HepG2 (cell line): ENCODE measurements at regions not wholly inside any gene's neighbourhood (a gene's known extent, or its start where the extent isn't known, plus 50 kb on each side); places are given as distances from the start of the nearest gene placed in this dataset.

Source experiments
- BORCS8-MEF2B ChIP-seq: sonication (generic); formaldehyde crosslinking; IDR thresholded peaks from 2 replicates; pipeline ENCODE4 v1.8.0; 2022; ENCODE audit warnings: mild to moderate bottlenecking, missing genetic modification reagents
- CCAR2 ChIP-seq: fragments of 200-400 bp; formaldehyde crosslinking; optimal IDR thresholded peaks from 2 replicates; pipeline ENCODE3; 2018; ENCODE audit warnings: low read depth, mild to moderate bottlenecking, low read length, moderate library complexity
- ETV5 ChIP-seq: IDR thresholded peaks from 2 replicates; pipeline ENCODE4 v1.6.1; 2018; ENCODE audit warnings: missing biosample characterization, missing genetic modification reagents, inconsistent platforms, borderline replicate concordance
- HCFC1 ChIP-seq: fragments of 150-350 bp; IDR thresholded peaks from 2 replicates; pipeline ENCODE4 v1.6.1; 2014; ENCODE audit warnings: low read depth, low read length
- HMG20B ChIP-seq: conservative IDR thresholded peaks from 2 replicates; pipeline ENCODE4 v1.6.1; 2016; ENCODE audit warnings: missing genetic modification reagents, missing compliant biosample characterization
- NCOA2 ChIP-seq: sonication (generic); formaldehyde crosslinking; IDR thresholded peaks from 2 replicates; pipeline ENCODE4 v1.8.0; 2022; ENCODE audit warnings: inconsistent platforms
- NFIB ChIP-seq: sonication (generic); formaldehyde crosslinking; IDR thresholded peaks from 2 replicates; pipeline ENCODE4 v1.9.0; 2021; ENCODE audit warnings: missing genetic modification reagents, mild to moderate bottlenecking, borderline replicate concordance
- NR2C2 ChIP-seq: sonication (generic); formaldehyde crosslinking; IDR thresholded peaks from 2 replicates; pipeline ENCODE4 v1.4.0; 2020; ENCODE audit warnings: missing genetic modification reagents, mild to moderate bottlenecking, moderate library complexity, borderline replicate concordance
- SNAPC2 ChIP-seq: sonication (generic); formaldehyde crosslinking; IDR thresholded peaks from 2 replicates; pipeline ENCODE4 v1.8.1; 2022; ENCODE audit warnings: mild to moderate bottlenecking, missing genetic modification reagents
- SOX13 ChIP-seq, 3 experiments: fragments of 450-650 bp in 1 of 3; sonication (generic) in 1 of 3; formaldehyde crosslinking in 1 of 3; IDR thresholded peaks in 2 of 3; conservative IDR thresholded peaks in 1 of 3; 2 replicates each; pipeline versions ENCODE4 v1.5.0 to v1.6.1; 2016 to 2020; ENCODE audit warnings: antibody characterized with exemption in 1 of 3, mild to moderate bottlenecking in 1 of 3, missing compliant biosample characterization in 1 of 3, missing genetic modification reagents in 1 of 3, moderate library complexity in 1 of 3
- WIZ ChIP-seq: sonication (generic); formaldehyde crosslinking; IDR thresholded peaks from 2 replicates; pipeline ENCODE4 v1.5.1; 2020; ENCODE audit warnings: mild to moderate bottlenecking, missing genetic modification reagents
- ZNF101 ChIP-seq: sonication (generic); formaldehyde crosslinking; IDR thresholded peaks from 2 replicates; pipeline ENCODE4 v1.4.0; 2020; ENCODE audit warnings: mild to moderate bottlenecking, low read depth, missing genetic modification reagents, borderline replicate concordance
- ZNF12 ChIP-seq: sonication (generic); formaldehyde crosslinking; IDR thresholded peaks from 2 replicates; pipeline ENCODE4 v1.5.0; 2020; ENCODE audit warnings: missing genetic modification reagents
- ZNF337 ChIP-seq: sonication (generic); formaldehyde crosslinking; IDR thresholded peaks from 2 replicates; pipeline ENCODE4 v1.5.1; 2020; ENCODE audit warnings: missing genetic modification reagents, low read depth, mild to moderate bottlenecking, borderline replicate concordance
- ZNF841 ChIP-seq: sonication (generic); formaldehyde crosslinking; IDR thresholded peaks from 2 replicates; pipeline ENCODE4 v1.8.1; 2023; ENCODE audit warnings: missing genetic modification reagents, borderline replicate concordance
- TF ChIP-seq, protein P1 (sequence below): sonication (generic); formaldehyde crosslinking; IDR thresholded peaks from 2 replicates; pipeline ENCODE4 v1.8.1; 2023; ENCODE audit warnings: mild to moderate bottlenecking, missing genetic modification reagents
- TF ChIP-seq, protein P2 (sequence below), 2 experiments: sonication (generic) in 1 of 2; formaldehyde crosslinking in 1 of 2; IDR thresholded peaks; 2 replicates each; pipeline versions ENCODE4 v1.4.0 to v1.6.1; 2018 to 2020; ENCODE audit warnings: missing genetic modification reagents in 2 of 2, borderline replicate concordance in 1 of 2, low read depth in 1 of 2, mild to moderate bottlenecking in 1 of 2, missing biosample characterization in 1 of 2
- TF ChIP-seq, protein P3 (sequence below): sonication (generic); formaldehyde crosslinking; conservative IDR thresholded peaks from 2 replicates; pipeline ENCODE4 v1.4.0; 2020; ENCODE audit warnings: mild to moderate bottlenecking, missing genetic modification reagents, moderate library complexity
- TF ChIP-seq, protein P4 (sequence below): sonication (generic); formaldehyde crosslinking; conservative IDR thresholded peaks from 2 replicates; pipeline ENCODE4 v1.5.0; 2020; ENCODE audit warnings: missing genetic modification reagents

DNA sequence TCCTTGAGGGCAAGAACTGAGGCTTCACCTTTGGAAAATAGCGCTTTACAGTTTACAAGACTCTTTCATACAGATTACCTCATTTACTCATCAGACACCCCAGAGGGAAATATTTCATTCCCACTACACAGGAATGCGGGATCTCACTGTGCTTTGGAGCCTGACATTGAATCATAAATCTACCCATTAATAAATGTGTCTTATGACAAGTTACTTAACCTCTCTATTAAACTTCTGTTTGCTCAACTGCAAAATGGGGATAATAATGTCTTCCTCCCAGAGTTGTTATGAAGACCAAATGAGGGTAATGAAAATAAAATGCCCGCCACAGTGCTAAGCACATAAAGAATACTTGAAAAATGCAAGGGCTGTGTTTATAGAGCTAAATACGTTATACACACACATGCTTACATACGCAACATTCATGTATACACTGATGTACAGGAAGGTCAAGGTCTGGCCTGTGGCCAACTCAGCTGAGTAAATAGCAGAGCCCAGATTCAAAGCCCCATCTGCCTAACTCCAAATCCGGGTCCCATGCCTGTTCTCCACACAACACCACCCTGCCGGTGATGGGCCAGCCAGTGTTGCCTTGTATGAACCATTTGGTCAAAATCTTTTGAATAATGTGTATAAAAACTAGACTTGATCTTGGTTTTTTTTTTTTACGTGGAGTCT lies 56.6 kb upstream of the CALM2 start (continued):
- TF ChIP-seq ETV5 (CRISPR knock-in tag) (peak; percentile 37; the same call in 1 of the 2 replicates), ZNF841 (CRISPR knock-in tag) (no peak), NR2C2 (0 out of 2 replicates have a peak, but pooled peaks have one; percentile 29), CCAR2 (no peak), NCOA2 (CRISPR knock-in tag) (peak; percentile 51), WIZ (no peak), SOX13 (IDR thresholded peaks at IDR 0.05) (no peak), SOX13 (CRISPR knock-in tag; conservative IDR thresholded peaks at IDR 0.05 in 1 of 2, IDR thresholded peaks at IDR 0.05 in 1 of 2) (peak in 1 of 2 experiments; percentile 70; a peak in 2 of 4 replicates), HCFC1 (no peak), BORCS8-MEF2B (CRISPR knock-in tag) (0 out of 2 replicates have a peak, but pooled peaks have one; percentile 39), ZNF337 (no peak), SNAPC2 (CRISPR knock-in tag) (no peak), ZNF101 (CRISPR knock-in tag) (no peak), NFIB (no peak), HMG20B (no peak), ZNF12 (peak; percentile 46; the same call in 1 of the 2 replicates)
- TF ChIP-seq, protein P1, sequence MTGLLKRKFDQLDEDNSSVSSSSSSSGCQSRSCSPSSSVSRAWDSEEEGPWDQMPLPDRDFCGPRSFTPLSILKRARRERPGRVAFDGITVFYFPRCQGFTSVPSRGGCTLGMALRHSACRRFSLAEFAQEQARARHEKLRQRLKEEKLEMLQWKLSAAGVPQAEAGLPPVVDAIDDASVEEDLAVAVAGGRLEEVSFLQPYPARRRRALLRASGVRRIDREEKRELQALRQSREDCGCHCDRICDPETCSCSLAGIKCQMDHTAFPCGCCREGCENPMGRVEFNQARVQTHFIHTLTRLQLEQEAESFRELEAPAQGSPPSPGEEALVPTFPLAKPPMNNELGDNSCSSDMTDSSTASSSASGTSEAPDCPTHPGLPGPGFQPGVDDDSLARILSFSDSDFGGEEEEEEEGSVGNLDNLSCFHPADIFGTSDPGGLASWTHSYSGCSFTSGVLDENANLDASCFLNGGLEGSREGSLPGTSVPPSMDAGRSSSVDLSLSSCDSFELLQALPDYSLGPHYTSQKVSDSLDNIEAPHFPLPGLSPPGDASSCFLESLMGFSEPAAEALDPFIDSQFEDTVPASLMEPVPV (CRISPR knock-in tag) = no peak
- TF ChIP-seq, protein P2, sequence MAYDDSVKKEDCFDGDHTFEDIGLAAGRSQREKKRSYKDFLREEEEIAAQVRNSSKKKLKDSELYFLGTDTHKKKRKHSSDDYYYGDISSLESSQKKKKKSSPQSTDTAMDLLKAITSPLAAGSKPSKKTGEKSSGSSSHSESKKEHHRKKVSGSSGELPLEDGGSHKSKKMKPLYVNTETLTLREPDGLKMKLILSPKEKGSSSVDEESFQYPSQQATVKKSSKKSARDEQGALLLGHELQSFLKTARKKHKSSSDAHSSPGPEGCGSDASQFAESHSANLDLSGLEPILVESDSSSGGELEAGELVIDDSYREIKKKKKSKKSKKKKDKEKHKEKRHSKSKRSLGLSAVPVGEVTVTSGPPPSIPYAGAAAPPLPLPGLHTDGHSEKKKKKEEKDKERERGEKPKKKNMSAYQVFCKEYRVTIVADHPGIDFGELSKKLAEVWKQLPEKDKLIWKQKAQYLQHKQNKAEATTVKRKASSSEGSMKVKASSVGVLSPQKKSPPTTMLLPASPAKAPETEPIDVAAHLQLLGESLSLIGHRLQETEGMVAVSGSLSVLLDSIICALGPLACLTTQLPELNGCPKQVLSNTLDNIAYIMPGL (CRISPR knock-in tag; IDR thresholded peaks at IDR 0.05; ENCODE audit: borderline replicate concordance in 1 of 2, low read depth in 1 of 2) = 0 out of 4 replicates have a peak, but pooled peaks of 1 of the 2 experiments have one; percentile 1
- TF ChIP-seq, protein P3, sequence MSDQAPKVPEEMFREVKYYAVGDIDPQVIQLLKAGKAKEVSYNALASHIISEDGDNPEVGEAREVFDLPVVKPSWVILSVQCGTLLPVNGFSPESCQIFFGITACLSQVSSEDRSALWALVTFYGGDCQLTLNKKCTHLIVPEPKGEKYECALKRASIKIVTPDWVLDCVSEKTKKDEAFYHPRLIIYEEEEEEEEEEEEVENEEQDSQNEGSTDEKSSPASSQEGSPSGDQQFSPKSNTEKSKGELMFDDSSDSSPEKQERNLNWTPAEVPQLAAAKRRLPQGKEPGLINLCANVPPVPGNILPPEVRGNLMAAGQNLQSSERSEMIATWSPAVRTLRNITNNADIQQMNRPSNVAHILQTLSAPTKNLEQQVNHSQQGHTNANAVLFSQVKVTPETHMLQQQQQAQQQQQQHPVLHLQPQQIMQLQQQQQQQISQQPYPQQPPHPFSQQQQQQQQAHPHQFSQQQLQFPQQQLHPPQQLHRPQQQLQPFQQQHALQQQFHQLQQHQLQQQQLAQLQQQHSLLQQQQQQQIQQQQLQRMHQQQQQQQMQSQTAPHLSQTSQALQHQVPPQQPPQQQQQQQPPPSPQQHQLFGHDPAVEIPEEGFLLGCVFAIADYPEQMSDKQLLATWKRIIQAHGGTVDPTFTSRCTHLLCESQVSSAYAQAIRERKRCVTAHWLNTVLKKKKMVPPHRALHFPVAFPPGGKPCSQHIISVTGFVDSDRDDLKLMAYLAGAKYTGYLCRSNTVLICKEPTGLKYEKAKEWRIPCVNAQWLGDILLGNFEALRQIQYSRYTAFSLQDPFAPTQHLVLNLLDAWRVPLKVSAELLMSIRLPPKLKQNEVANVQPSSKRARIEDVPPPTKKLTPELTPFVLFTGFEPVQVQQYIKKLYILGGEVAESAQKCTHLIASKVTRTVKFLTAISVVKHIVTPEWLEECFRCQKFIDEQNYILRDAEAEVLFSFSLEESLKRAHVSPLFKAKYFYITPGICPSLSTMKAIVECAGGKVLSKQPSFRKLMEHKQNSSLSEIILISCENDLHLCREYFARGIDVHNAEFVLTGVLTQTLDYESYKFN (CRISPR knock-in tag) = peak; percentile 56
- TF ChIP-seq, protein P4, sequence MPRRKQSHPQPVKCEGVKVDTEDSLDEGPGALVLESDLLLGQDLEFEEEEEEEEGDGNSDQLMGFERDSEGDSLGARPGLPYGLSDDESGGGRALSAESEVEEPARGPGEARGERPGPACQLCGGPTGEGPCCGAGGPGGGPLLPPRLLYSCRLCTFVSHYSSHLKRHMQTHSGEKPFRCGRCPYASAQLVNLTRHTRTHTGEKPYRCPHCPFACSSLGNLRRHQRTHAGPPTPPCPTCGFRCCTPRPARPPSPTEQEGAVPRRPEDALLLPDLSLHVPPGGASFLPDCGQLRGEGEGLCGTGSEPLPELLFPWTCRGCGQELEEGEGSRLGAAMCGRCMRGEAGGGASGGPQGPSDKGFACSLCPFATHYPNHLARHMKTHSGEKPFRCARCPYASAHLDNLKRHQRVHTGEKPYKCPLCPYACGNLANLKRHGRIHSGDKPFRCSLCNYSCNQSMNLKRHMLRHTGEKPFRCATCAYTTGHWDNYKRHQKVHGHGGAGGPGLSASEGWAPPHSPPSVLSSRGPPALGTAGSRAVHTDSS (CRISPR knock-in tag) = no peak
